OCI-LY7 (cell line): ENCODE measurements at regions not wholly inside any gene's neighbourhood (a gene's known extent, or its start where the extent isn't known, plus 50 kb on each side); places are given as distances from the start of the nearest gene placed in this dataset.

Experiments
- CTCF ChIP-seq: fragments of 200-600 bp; sonication (generic); conservative IDR thresholded peaks from 2 replicates; pipeline ENCODE4 v1.5.1; 2014; ENCODE audit warnings: mild to moderate bottlenecking, antibody characterized with exemption, low read length, moderate library complexity, mixed read lengths
- EZH2phosphoT487 ChIP-seq: fragments of 200-600 bp; sonication (generic); IDR thresholded peaks from 2 replicates; pipeline ENCODE4 v1.6.1; 2018; ENCODE audit warnings: low read depth, borderline replicate concordance, mild to moderate bottlenecking, mixed run types, antibody characterized with exemption, low read length, moderate library complexity, mixed read lengths

GRCh38 chr3:104132566-104133403 is 1233.9 kb upstream of the ALCAM start:
- TF ChIP-seq CTCF, result no peak
- no peak for TF ChIP-seq EZH2phosphoT487
